CD14-positive monocyte (primary cell): ENCODE measurements at regions not wholly inside any gene's neighbourhood (a gene's known extent, or its start where the extent isn't known, plus 50 kb on each side); places are given as distances from the start of the nearest gene placed in this dataset.

Experiments used
- DNase-seq, 3 donors: peaks; one replicate each; pipeline ENCODE4 v3.0.0-alpha.2; 2011 to 2022
- H2AFZ ChIP-seq: 2 replicates; pipeline ENCODE4 v1.6.0; 2012; ENCODE audit warnings: mild to moderate bottlenecking, low read depth, low read length, inconsistent platforms; ENCODE audit not compliant: insufficient read depth, poor library complexity, severe bottlenecking
- H3K27ac ChIP-seq, 2 donors: 1 replicate in 1 of 2; 2 replicates in 1 of 2; pipeline ENCODE4 v1.5.1; 2012 to 2013; ENCODE audit warnings: low read length in 2 of 2, control low read depth in 1 of 2, inconsistent platforms in 1 of 2, low read depth in 1 of 2, mild to moderate bottlenecking in 1 of 2
- H3K27me3 ChIP-seq, 2 donors: one replicate each; pipeline versions ENCODE4 v1.6.0 to v1.6.1; 2011 to 2013; ENCODE audit warnings: low read length in 2 of 2; ENCODE audit not compliant: control insufficient read depth in 2 of 2, insufficient read depth in 2 of 2
- H3K36me3 ChIP-seq, 2 donors: replicated peaks in 1 of 2; 1 replicate in 1 of 2; 2 replicates in 1 of 2; pipeline versions ENCODE4 v1.5.1 to v1.6.1; 2012 to 2013; ENCODE audit warnings: low read length in 2 of 2, control low read depth in 1 of 2, inconsistent platforms in 1 of 2, mild to moderate bottlenecking in 1 of 2; ENCODE audit not compliant: insufficient read depth in 2 of 2, control insufficient read depth in 1 of 2
- H3K4me1 ChIP-seq, 2 donors: 1 replicate in 1 of 2; 2 replicates in 1 of 2; pipeline versions ENCODE4 v1.5.1 to v1.6.1; 2012 to 2013; ENCODE audit warnings: low read length in 2 of 2, control low read depth in 1 of 2, inconsistent platforms in 1 of 2, mild to moderate bottlenecking in 1 of 2, moderate library complexity in 1 of 2; ENCODE audit not compliant: insufficient read depth in 2 of 2, control insufficient read depth in 1 of 2
- H3K4me2 ChIP-seq: replicated peaks from 2 replicates; pipeline ENCODE3; 2012; ENCODE audit warnings: low read length, moderate library complexity, mild to moderate bottlenecking; ENCODE audit not compliant: poor library complexity, severe bottlenecking; ENCODE audit errors: extremely low read depth
- H3K4me3 ChIP-seq, 3 experiments: fragments of 200-600 bp in 1 of 3; sonication (generic) in 1 of 3; replicated peaks in 1 of 3; 1 replicate in 2 of 3; 2 replicates in 1 of 3; pipeline ENCODE4 v1.5.1; 2011 to 2013; ENCODE audit warnings: low read length in 3 of 3, mild to moderate bottlenecking in 3 of 3, control low read depth in 2 of 3, low read depth in 2 of 3, inconsistent platforms in 1 of 3, moderate library complexity in 1 of 3
- H3K79me2 ChIP-seq: 2 replicates; pipeline ENCODE4 v1.6.0; 2012; ENCODE audit warnings: mild to moderate bottlenecking, control low read depth, inconsistent platforms, low read length, moderate library complexity; ENCODE audit not compliant: insufficient read depth
- H3K9ac ChIP-seq: 2 replicates; pipeline ENCODE4 v1.6.0; 2017; ENCODE audit warnings: low read length, mild to moderate bottlenecking; ENCODE audit not compliant: insufficient read depth, poor library complexity, severe bottlenecking
- H3K9me3 ChIP-seq, 2 donors: replicated peaks in 1 of 2; 1 replicate in 1 of 2; 2 replicates in 1 of 2; pipeline versions ENCODE4 v1.5.1 to v1.6.1; 2012 to 2013; ENCODE audit warnings: low read length in 2 of 2, control low read depth in 1 of 2; ENCODE audit not compliant: control insufficient read depth in 1 of 2, insufficient read depth in 1 of 2
- H4K20me1 ChIP-seq: 2 replicates; pipeline ENCODE4 v1.6.0; 2012; ENCODE audit warnings: mild to moderate bottlenecking, low read length, control low read depth, moderate library complexity; ENCODE audit not compliant: insufficient read depth
- H3K27ac Mint-ChIP-seq, 7 donors: one replicate each; pipeline ENCODE4 v1.8.0; 2020; ENCODE audit warnings: mild to moderate bottlenecking in 7 of 7, mixed read lengths in 7 of 7, moderate library complexity in 6 of 7, inconsistent platforms in 2 of 7
- H3K27me3 Mint-ChIP-seq, 3 donors: one replicate each; pipeline ENCODE4 v1.8.0; 2021 to 2022; ENCODE audit warnings: low read depth in 3 of 3, mild to moderate bottlenecking in 3 of 3, mixed read lengths in 3 of 3, moderate library complexity in 3 of 3, inconsistent platforms in 1 of 3
- H3K36me3 Mint-ChIP-seq, 2 donors: one replicate each; pipeline ENCODE4 v1.8.0; 2020; ENCODE audit warnings: mixed read lengths in 2 of 2, inconsistent platforms in 1 of 2, mild to moderate bottlenecking in 1 of 2
- H3K4me1 Mint-ChIP-seq: one replicate; pipeline ENCODE4 v1.8.0; 2020; ENCODE audit warnings: mild to moderate bottlenecking, mixed read lengths
- H3K4me3 Mint-ChIP-seq, 2 donors: one replicate each; pipeline ENCODE4 v1.8.0; 2020; ENCODE audit warnings: mild to moderate bottlenecking in 2 of 2, mixed read lengths in 2 of 2, moderate library complexity in 1 of 2
- H3K9me3 Mint-ChIP-seq, 7 donors: one replicate each; pipeline ENCODE4 v1.8.0; 2020 to 2022; ENCODE audit warnings: mixed read lengths in 7 of 7, mild to moderate bottlenecking in 6 of 7, moderate library complexity in 6 of 7, inconsistent platforms in 2 of 7
- WGBS: methylation state at CpG from one replicate; pipeline ENCODE4 v1.1.5; 2013; ENCODE audit warnings: missing lambda C conversion rate; ENCODE audit not compliant: insufficient coverage; 5-methylcytosine and 5-hydroxymethylcytosine counted together
- intact Hi-C, 2 donors: fragments of 100-400 bp; cut with micrococcal nuclease; formaldehyde crosslinking; loops; one replicate each; pipeline versions ENCODE4 v1.15.0 to v1.15.1; 2023
- TF ChIP-seq, protein P1 (sequence below): fragments of 200-600 bp; IDR thresholded peaks from one replicate; pipeline ENCODE4 v1.8.0; 2022; ENCODE audit warnings: antibody characterized with exemption, mild to moderate bottlenecking

DNA sequence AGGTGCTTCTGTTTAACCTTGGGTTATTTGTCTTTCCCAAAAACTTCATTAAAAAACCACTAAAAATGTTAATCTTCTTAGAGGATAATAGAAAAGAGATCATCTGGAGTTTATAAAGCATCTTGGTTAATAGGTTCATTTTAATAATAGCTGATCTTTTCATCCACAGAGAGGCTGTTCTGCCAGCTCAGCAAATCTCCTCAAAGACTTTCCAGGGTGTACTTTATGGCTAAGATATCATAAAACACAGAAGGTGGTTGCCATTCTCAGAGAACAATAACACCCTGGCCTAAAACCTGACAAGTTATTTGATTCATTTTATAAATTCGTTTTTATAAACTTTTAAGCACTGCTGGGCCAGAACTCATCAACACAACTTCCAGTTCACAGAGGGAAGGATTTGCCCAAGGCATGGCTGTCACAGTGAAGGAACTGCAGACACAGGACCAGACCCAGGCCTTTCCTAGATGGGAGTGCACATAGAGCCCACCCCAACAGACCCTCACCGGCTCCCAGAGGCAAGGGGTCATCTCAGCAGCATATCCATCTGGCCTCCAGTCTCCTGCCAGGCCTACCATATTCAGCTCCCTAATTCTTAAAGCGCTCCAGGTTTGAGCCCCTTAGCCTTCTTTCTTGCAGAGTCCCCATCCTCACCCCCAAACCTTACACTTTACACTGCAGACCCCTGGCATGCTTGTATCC lies 203.4 kb upstream of the RAB6C start:
- 95% methylated on average over 3 of the region's 3 CpGs for WGBS
- no peaks in the 10 kb centered on the region for H3K4me1 ChIP-seq
- no peaks in the 10 kb centered on the region for H4K20me1 ChIP-seq
- no peak for DNase-seq
- no peak overlapping the region for H3K9ac ChIP-seq
- Mint-ChIP-seq H3K4me1 (no peaks in the 10 kb centered on the region), H3K9me3 (peaks cover 0 to 13% (median 2%) of the 10 kb centered on the region in 7 donors), H3K36me3 (no peaks in the 10 kb centered on the region), H3K4me3 (no peak overlapping the region), H3K27ac (no peak overlapping the region), H3K27me3 (peaks cover 5 to 6% (median 5%) of the 10 kb centered on the region in 3 donors)
- H3K4me3 ChIP-seq: no peak overlapping the region
- H2AFZ ChIP-seq: no peak overlapping the region
- H3K36me3 ChIP-seq: no peaks in the 10 kb centered on the region
- H3K79me2 ChIP-seq: no peaks in the 10 kb centered on the region
- no peak overlapping the region for H3K27ac ChIP-seq
- TF ChIP-seq, protein P1, sequence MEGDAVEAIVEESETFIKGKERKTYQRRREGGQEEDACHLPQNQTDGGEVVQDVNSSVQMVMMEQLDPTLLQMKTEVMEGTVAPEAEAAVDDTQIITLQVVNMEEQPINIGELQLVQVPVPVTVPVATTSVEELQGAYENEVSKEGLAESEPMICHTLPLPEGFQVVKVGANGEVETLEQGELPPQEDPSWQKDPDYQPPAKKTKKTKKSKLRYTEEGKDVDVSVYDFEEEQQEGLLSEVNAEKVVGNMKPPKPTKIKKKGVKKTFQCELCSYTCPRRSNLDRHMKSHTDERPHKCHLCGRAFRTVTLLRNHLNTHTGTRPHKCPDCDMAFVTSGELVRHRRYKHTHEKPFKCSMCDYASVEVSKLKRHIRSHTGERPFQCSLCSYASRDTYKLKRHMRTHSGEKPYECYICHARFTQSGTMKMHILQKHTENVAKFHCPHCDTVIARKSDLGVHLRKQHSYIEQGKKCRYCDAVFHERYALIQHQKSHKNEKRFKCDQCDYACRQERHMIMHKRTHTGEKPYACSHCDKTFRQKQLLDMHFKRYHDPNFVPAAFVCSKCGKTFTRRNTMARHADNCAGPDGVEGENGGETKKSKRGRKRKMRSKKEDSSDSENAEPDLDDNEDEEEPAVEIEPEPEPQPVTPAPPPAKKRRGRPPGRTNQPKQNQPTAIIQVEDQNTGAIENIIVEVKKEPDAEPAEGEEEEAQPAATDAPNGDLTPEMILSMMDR: no peak
- H3K4me2 ChIP-seq: no peak overlapping the region
- intact Hi-C loops: no loop called here
- no peaks in the 10 kb centered on the region for H3K27me3 ChIP-seq
- no peaks in the 10 kb centered on the region for H3K9me3 ChIP-seq

DNA sequence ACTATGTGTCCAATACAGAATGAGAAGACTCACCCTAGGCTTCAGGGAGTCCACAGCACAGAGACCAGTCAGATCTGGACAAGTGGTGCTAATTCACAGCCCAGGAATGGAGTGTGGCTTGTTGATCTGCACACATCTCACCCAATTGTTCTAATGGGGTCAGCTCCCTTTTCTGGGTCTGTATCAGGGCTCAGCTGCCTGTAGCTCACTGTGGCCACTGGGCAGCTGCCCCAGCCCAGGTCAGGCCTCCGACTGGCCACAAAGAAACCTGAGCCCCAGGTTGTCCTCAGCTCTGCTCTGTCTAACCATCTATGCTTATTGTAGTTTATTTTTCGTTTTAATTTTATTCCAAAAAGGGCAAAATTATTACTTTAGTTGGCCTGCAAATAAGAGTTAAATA lies 202.3 kb upstream of the RAB6C start:
- H3K9me3 ChIP-seq: no peaks in the 10 kb centered on the region
- Mint-ChIP-seq H3K9me3 (peaks cover 0 to 10% (median 2%) of the 10 kb centered on the region in 7 donors), H3K27ac (no peak overlapping the region), H3K4me1 (no peaks in the 10 kb centered on the region), H3K27me3 (peaks cover 6% of the 10 kb centered on the region in 3 donors), H3K36me3 (no peaks in the 10 kb centered on the region), H3K4me3 (no peak overlapping the region)
- no peak overlapping the region for H3K27ac ChIP-seq
- no peak overlapping the region for H3K4me2 ChIP-seq
- no peak overlapping the region for H3K9ac ChIP-seq
- no peak for DNase-seq
- no peaks in the 10 kb centered on the region for H3K36me3 ChIP-seq
- 80% methylated on average over 1 of the region's 2 CpGs for WGBS
- TF ChIP-seq, protein P1: no peak
- H3K27me3 ChIP-seq: no peaks in the 10 kb centered on the region
- intact Hi-C loops: no loop called here
- H3K79me2 ChIP-seq: no peaks in the 10 kb centered on the region
- H3K4me3 ChIP-seq: no peak overlapping the region
- no peaks in the 10 kb centered on the region for H4K20me1 ChIP-seq
- no peak overlapping the region for H2AFZ ChIP-seq
- H3K4me1 ChIP-seq: no peaks in the 10 kb centered on the region
